ENCODE measurements at regions not wholly inside any gene's neighbourhood (a gene's known extent, or its start where the extent isn't known, plus 50 kb on each side); places are given as distances from the start of the nearest gene placed in this dataset.
A peak's percentile ranks its signal among the peaks of the same experiment; 100 is the strongest.
"Not testable (repeated sequence)": the region's sequence is repeated elsewhere in the genome, so short reads cannot be mapped to it uniquely, and the experiment has no call there.

GRCh38 chr15:84155792-84156587 lies 79.6 kb upstream of the GOLGA6L4 start:
- not testable (repeated sequence) for H3K36me3 ChIP-seq (ENCODE audit: insufficient read depth, low read length); H3K4me1 ChIP-seq (ENCODE audit: insufficient read depth, low read length); DNase-seq (ENCODE audit: low read depth); H3K4me1 Mint-ChIP-seq (ENCODE audit: low read depth, unreplicated experiment); H3K9me3 Mint-ChIP-seq (ENCODE audit: unreplicated experiment); FAIRE-seq; H4K20me1 ChIP-seq (ENCODE audit: insufficient read depth, low read length); H3K27me3 ChIP-seq (ENCODE audit: insufficient read depth, low read length); H2AFZ ChIP-seq (ENCODE audit: low read depth, low read length); H3K79me2 ChIP-seq (ENCODE audit: insufficient read depth, low read length); H3K4me3 Mint-ChIP-seq (ENCODE audit: unreplicated experiment); H3K27me3 Mint-ChIP-seq (ENCODE audit: low read depth, unreplicated experiment); H3K27ac ChIP-seq (ENCODE audit: low read depth, low read length); H3K4me3 ChIP-seq (ENCODE audit: insufficient read depth, low read depth, low read length); H3K9ac ChIP-seq (ENCODE audit: low read length); H3K4me2 ChIP-seq (ENCODE audit: low read length); H3K9me3 ChIP-seq (ENCODE audit: insufficient read depth, low read depth, low read length); H3K36me3 Mint-ChIP-seq (ENCODE audit: low read depth, unreplicated experiment); H3K27ac Mint-ChIP-seq (ENCODE audit: unreplicated experiment)

GRCh38 chr15:84156588-84156840 lies 79.1 kb upstream of the GOLGA6L4 start:
- H3K36me3 ChIP-seq (ENCODE audit: insufficient read depth, low read length); H2AFZ ChIP-seq (ENCODE audit: low read depth, low read length); H3K9me3 ChIP-seq (ENCODE audit: insufficient read depth, low read depth, low read length): not testable (repeated sequence)

GRCh38 chr15:84157056-84157632 lies 78.4 kb upstream of the GOLGA6L4 start:
- H4K20me1 ChIP-seq (ENCODE audit: insufficient read depth, low read length); H3K4me1 Mint-ChIP-seq (ENCODE audit: low read depth, unreplicated experiment); H3K9me3 Mint-ChIP-seq (ENCODE audit: unreplicated experiment); FAIRE-seq; H3K27me3 Mint-ChIP-seq (ENCODE audit: low read depth, unreplicated experiment); H3K36me3 ChIP-seq (ENCODE audit: insufficient read depth, low read length); H3K9ac ChIP-seq (ENCODE audit: low read length); H3K4me1 ChIP-seq (ENCODE audit: insufficient read depth, low read length); H3K27me3 ChIP-seq (ENCODE audit: insufficient read depth, low read length); H2AFZ ChIP-seq (ENCODE audit: low read depth, low read length); H3K4me3 ChIP-seq (ENCODE audit: insufficient read depth, low read depth, low read length); H3K27ac ChIP-seq (ENCODE audit: low read depth, low read length); H3K9me3 ChIP-seq (ENCODE audit: insufficient read depth, low read depth, low read length); H3K79me2 ChIP-seq (ENCODE audit: insufficient read depth, low read length); H3K36me3 Mint-ChIP-seq (ENCODE audit: low read depth, unreplicated experiment); H3K4me3 Mint-ChIP-seq (ENCODE audit: unreplicated experiment); DNase-seq (ENCODE audit: low read depth); H3K4me2 ChIP-seq (ENCODE audit: low read length): not testable (repeated sequence)
- peak overlapping the region; percentile 62 for H3K27ac Mint-ChIP-seq (ENCODE audit: unreplicated experiment)

More at GRCh38 chr15:84156588-84156840, 79.1 kb upstream of the GOLGA6L4 start:
- H3K27me3 Mint-ChIP-seq (ENCODE audit: low read depth, unreplicated experiment); H4K20me1 ChIP-seq (ENCODE audit: insufficient read depth, low read length); DNase-seq (ENCODE audit: low read depth); H3K9me3 Mint-ChIP-seq (ENCODE audit: unreplicated experiment); H3K4me2 ChIP-seq (ENCODE audit: low read length); H3K27ac ChIP-seq (ENCODE audit: low read depth, low read length); FAIRE-seq; H3K4me1 ChIP-seq (ENCODE audit: insufficient read depth, low read length); H3K36me3 Mint-ChIP-seq (ENCODE audit: low read depth, unreplicated experiment); H3K4me1 Mint-ChIP-seq (ENCODE audit: low read depth, unreplicated experiment); H3K27me3 ChIP-seq (ENCODE audit: insufficient read depth, low read length); H3K79me2 ChIP-seq (ENCODE audit: insufficient read depth, low read length); H3K4me3 Mint-ChIP-seq (ENCODE audit: unreplicated experiment); H3K9ac ChIP-seq (ENCODE audit: low read length); H3K4me3 ChIP-seq (ENCODE audit: insufficient read depth, low read depth, low read length): not testable (repeated sequence)
- peak overlapping the region; percentile 62 for H3K27ac Mint-ChIP-seq (ENCODE audit: unreplicated experiment)

GRCh38 chr15:84157857-84158256 lies 77.7 kb upstream of the GOLGA6L4 start:
- H3K36me3 Mint-ChIP-seq (ENCODE audit: low read depth, unreplicated experiment); H4K20me1 ChIP-seq (ENCODE audit: insufficient read depth, low read length); H3K4me2 ChIP-seq (ENCODE audit: low read length); H3K4me1 ChIP-seq (ENCODE audit: insufficient read depth, low read length); H2AFZ ChIP-seq (ENCODE audit: low read depth, low read length); H3K9me3 ChIP-seq (ENCODE audit: insufficient read depth, low read depth, low read length); H3K27ac Mint-ChIP-seq (ENCODE audit: unreplicated experiment); DNase-seq (ENCODE audit: low read depth); H3K27me3 Mint-ChIP-seq (ENCODE audit: low read depth, unreplicated experiment); H3K4me3 ChIP-seq (ENCODE audit: insufficient read depth, low read depth, low read length); H3K27ac ChIP-seq (ENCODE audit: low read depth, low read length); H3K9me3 Mint-ChIP-seq (ENCODE audit: unreplicated experiment); H3K9ac ChIP-seq (ENCODE audit: low read length); FAIRE-seq; H3K4me3 Mint-ChIP-seq (ENCODE audit: unreplicated experiment); H3K79me2 ChIP-seq (ENCODE audit: insufficient read depth, low read length); H3K4me1 Mint-ChIP-seq (ENCODE audit: low read depth, unreplicated experiment); H3K27me3 ChIP-seq (ENCODE audit: insufficient read depth, low read length); H3K36me3 ChIP-seq (ENCODE audit: insufficient read depth, low read length): not testable (repeated sequence)

- H3K4me3 ChIP-seq (ENCODE audit: insufficient read depth, low read depth, low read length); H3K79me2 ChIP-seq (ENCODE audit: insufficient read depth, low read length); H3K4me3 Mint-ChIP-seq (ENCODE audit: unreplicated experiment); H3K9me3 ChIP-seq (ENCODE audit: insufficient read depth, low read depth, low read length); H3K9ac ChIP-seq (ENCODE audit: low read length); H3K27me3 Mint-ChIP-seq (ENCODE audit: low read depth, unreplicated experiment); H3K27me3 ChIP-seq (ENCODE audit: insufficient read depth, low read length); FAIRE-seq; H2AFZ ChIP-seq (ENCODE audit: low read depth, low read length); DNase-seq (ENCODE audit: low read depth); H3K27ac ChIP-seq (ENCODE audit: low read depth, low read length); H3K9me3 Mint-ChIP-seq (ENCODE audit: unreplicated experiment); H4K20me1 ChIP-seq (ENCODE audit: insufficient read depth, low read length); H3K4me1 ChIP-seq (ENCODE audit: insufficient read depth, low read length); H3K36me3 ChIP-seq (ENCODE audit: insufficient read depth, low read length); H3K4me2 ChIP-seq (ENCODE audit: low read length); H3K27ac Mint-ChIP-seq (ENCODE audit: unreplicated experiment); H3K4me1 Mint-ChIP-seq (ENCODE audit: low read depth, unreplicated experiment); H3K36me3 Mint-ChIP-seq (ENCODE audit: low read depth, unreplicated experiment): not testable (repeated sequence)
These were observed 76.0 kb upstream of the GOLGA6L4 start for GRCh38 chr15:84159346-84160269.

Data from astrocyte (in vitro differentiated cells and primary cell).